Adrenal gland (tissue), 9 donors: ENCODE measurements at regions not wholly inside any gene's neighbourhood (a gene's known extent, or its start where the extent isn't known, plus 50 kb on each side); places are given as distances from the start of the nearest gene placed in this dataset.

Experiments used
- DNase-seq, 7 donors: peaks; one replicate each; pipeline ENCODE4 v3.0.0-alpha.2; 2019 to 2020
- H3K27ac ChIP-seq, 5 donors: fragments of 200-600 bp; sonication (generic) in 4 of 5; 1 replicate in 3 of 5; 2 replicates in 2 of 5; pipeline versions ENCODE4 v1.5.1 to v1.8.0; 2016 to 2020; ENCODE audit warnings: mild to moderate bottlenecking in 1 of 5
- H3K27me3 ChIP-seq: fragments of 200-600 bp; 2 replicates; pipeline ENCODE4 v1.8.0; 2021
- H3K36me3 ChIP-seq, 2 donors: fragments of 200-600 bp; replicated peaks in 1 of 2; 1 replicate in 1 of 2; 2 replicates in 1 of 2; pipeline versions ENCODE4 v1.5.1 to v1.8.0; 2018 to 2022
- H3K4me1 ChIP-seq, 2 donors: fragments of 200-600 bp; replicated peaks in 1 of 2; 1 replicate in 1 of 2; 2 replicates in 1 of 2; pipeline versions ENCODE4 v1.5.1 to v1.8.0; 2018 to 2021
- H3K4me3 ChIP-seq, 4 donors: fragments of 200-600 bp; sonication (generic) in 3 of 4; one replicate each; pipeline ENCODE4 v1.5.1; 2016 to 2018
- H3K9me3 ChIP-seq, 3 donors: fragments of 200-600 bp; sonication (generic) in 1 of 3; replicated peaks in 1 of 3; 1 replicate in 2 of 3; 2 replicates in 1 of 3; pipeline versions ENCODE4 v1.5.1 to v1.8.0; 2016 to 2021
- CTCF ChIP-seq, 6 experiments: fragments of 450-650 bp in 4 of 6; fragments of 200-600 bp in 2 of 6; sonication (generic) in 1 of 6; IDR thresholded peaks; 1 replicate in 5 of 6; 2 replicates in 1 of 6; pipeline versions ENCODE4 v1.5.1 to v1.8.0; 2016 to 2021; ENCODE audit warnings: antibody characterized with exemption in 6 of 6, mild to moderate bottlenecking in 2 of 6, moderate library complexity in 1 of 6
- POLR2A ChIP-seq, 2 donors: fragments of 450-650 bp; IDR thresholded peaks; one replicate each; pipeline ENCODE4 v1.6.1; 2017; ENCODE audit warnings: antibody characterized with exemption in 2 of 2, mild to moderate bottlenecking in 2 of 2, moderate library complexity in 1 of 2
- WGBS, 4 donors: extraction: QIAGEN DNeasy Blood & Tissue Kit in 2 of 4; methylation state at CpG; one replicate each; pipeline versions ENCODE4 v1.1.5 to v1.1.7; 2013 to 2017; 5-methylcytosine and 5-hydroxymethylcytosine counted together
- intact Hi-C, 2 donors: fragments of 100-400 bp; cut with DNase I; formaldehyde crosslinking; loops; one replicate each; pipeline versions ENCODE4 v1.14.1 to v1.15.0; 2022 to 2023
- donor health status: healthy with polysubstance abuse.
- donor health status: Bipolar disorder and iron deficiency.
- donor health status: DM: yes; HTN: yes; CAD: no.
- donor health status: DM: no; HTN: no; CAD: no.
- donor health status: DM: no; HTN: no; CAD: no.

- intact Hi-C loops: no loop called here
- no peaks in the 10 kb centered on the region for H3K36me3 ChIP-seq
- TF ChIP-seq CTCF (IDR thresholded peaks at IDR 0.05) (no peak), POLR2A (IDR thresholded peaks at IDR 0.05) (no peak)
- no peak for DNase-seq
- 84 to 86% (median 85%) methylated on average over 3 of the region's 3 CpGs for WGBS, 4 donors
- H3K9me3 ChIP-seq: no peaks in the 10 kb centered on the region
- H3K27me3 ChIP-seq: no peaks in the 10 kb centered on the region
- H3K4me3 ChIP-seq: no peak overlapping the region
- peaks cover 0 to 2% of the 10 kb centered on the region in 2 donors for H3K4me1 ChIP-seq
- no peak overlapping the region for H3K27ac ChIP-seq
These were observed 81.3 kb upstream of the COX7C start for GRCh38 chr5:86536396-86536795.

GRCh38 chr5:86542532-86542931 lies 75.2 kb upstream of the COX7C start:
- Histone ChIP-seq H3K27ac (no peak overlapping the region), H3K27me3 (no peaks in the 10 kb centered on the region), H3K36me3 (no peaks in the 10 kb centered on the region), H3K9me3 (no peaks in the 10 kb centered on the region), H3K4me1 (peaks cover 0 to 2% of the 10 kb centered on the region in 2 donors), H3K4me3 (no peak overlapping the region)
- intact Hi-C loops: no loop called here
- TF ChIP-seq POLR2A (IDR thresholded peaks at IDR 0.05): no peak
- no peak for DNase-seq
- 70 to 84% (median 74%) methylated on average over 3 of the region's 3 CpGs for WGBS, 4 donors

GRCh38 chr5:86546044-86546443 lies 71.7 kb upstream of the COX7C start:
- TF ChIP-seq POLR2A (IDR thresholded peaks at IDR 0.05) (no peak), CTCF (IDR thresholded peaks at IDR 0.05) (no peak)
- no peaks in the 10 kb centered on the region for H3K4me1 ChIP-seq
- WGBS, 4 donors: 28 to 53% (median 41%) methylated on average over 2 of the region's 2 CpGs
- no peaks in the 10 kb centered on the region for H3K9me3 ChIP-seq
- H3K27me3 ChIP-seq: no peaks in the 10 kb centered on the region
- DNase-seq: no peak
- no peak overlapping the region for H3K4me3 ChIP-seq
- H3K27ac ChIP-seq: no peak overlapping the region
- no peaks in the 10 kb centered on the region for H3K36me3 ChIP-seq
- intact Hi-C loops: no loop called here

GRCh38 chr5:86546582-86546981 lies 71.2 kb upstream of the COX7C start:
- no peaks in the 10 kb centered on the region for H3K36me3 ChIP-seq
- intact Hi-C loops: no loop called here
- H3K9me3 ChIP-seq: no peaks in the 10 kb centered on the region
- no peak overlapping the region for H3K27ac ChIP-seq
- TF ChIP-seq POLR2A (IDR thresholded peaks at IDR 0.05): no peak
- TF ChIP-seq CTCF (IDR thresholded peaks at IDR 0.05): no peak
- DNase-seq: no peak
- H3K4me1 ChIP-seq: no peaks in the 10 kb centered on the region
- no peak overlapping the region for H3K4me3 ChIP-seq
- 71 to 80% (median 75%) methylated on average over 4 of the region's 4 CpGs for WGBS, 4 donors
- no peaks in the 10 kb centered on the region for H3K27me3 ChIP-seq

- WGBS, 4 donors: 76 to 87% (median 83%) methylated on average over 1 of the region's 1 CpG
These were observed 63.1 kb upstream of the COX7C start for GRCh38 chr5:86554638-86555037.

More at GRCh38 chr5:86554638-86555037, 63.1 kb upstream of the COX7C start:
- H3K27me3 ChIP-seq: no peaks in the 10 kb centered on the region
- TF ChIP-seq POLR2A (IDR thresholded peaks at IDR 0.05) (no peak), CTCF (IDR thresholded peaks at IDR 0.05) (no peak)
- H3K36me3 ChIP-seq: no peaks in the 10 kb centered on the region
- peaks cover 0 to 3% (median 0%) of the 10 kb centered on the region in 3 donors for H3K9me3 ChIP-seq
- H3K4me3 ChIP-seq: no peak overlapping the region
- no peak overlapping the region for H3K27ac ChIP-seq
- intact Hi-C loops: no loop called here
- DNase-seq: no peak
- no peaks in the 10 kb centered on the region for H3K4me1 ChIP-seq
